GM03348 (cell line): ENCODE measurements at regions not wholly inside any gene's neighbourhood (a gene's known extent, or its start where the extent isn't known, plus 50 kb on each side); places are given as distances from the start of the nearest gene placed in this dataset.

ENCODE experiments used
- DNase-seq: peaks from one replicate; pipeline ENCODE4 v3.0.0; 2012; ENCODE audit warnings: low spot score

GRCh38 chr5:68452286-68452685 lies 236.7 kb downstream of the PIK3R1 start:
- DNase-seq: no peak

- DNase-seq: no peak
These were observed 238.6 kb downstream of the PIK3R1 start for GRCh38 chr5:68454172-68454571.

GRCh38 chr5:68454766-68455165 lies 239.2 kb downstream of the PIK3R1 start:
- no peak for DNase-seq

- no peak for DNase-seq
These were observed 239.7 kb downstream of the PIK3R1 start for GRCh38 chr5:68455216-68455615.

GRCh38 chr5:68456756-68457217 lies 241.2 kb downstream of the PIK3R1 start:
- peak; percentile 20 for DNase-seq

GRCh38 chr5:68457285-68457684 lies 241.7 kb downstream of the PIK3R1 start:
- DNase-seq: no peak

GRCh38 chr5:68458416-68459021 lies 243.0 kb downstream of the PIK3R1 start:
- no peak for DNase-seq

- no peak for DNase-seq
These were observed 243.7 kb downstream of the PIK3R1 start for GRCh38 chr5:68459093-68459809.

GRCh38 chr5:68459810-68460139 lies 244.2 kb downstream of the PIK3R1 start:
- DNase-seq: no peak

- peak; percentile 64 for DNase-seq
These were observed 244.7 kb downstream of the PIK3R1 start for GRCh38 chr5:68460147-68460798.

GRCh38 chr5:68463606-68464005 lies 248.1 kb downstream of the PIK3R1 start:
- DNase-seq: no peak

- DNase-seq: no peak
These were observed 248.9 kb downstream of the PIK3R1 start for GRCh38 chr5:68464424-68464823.

- DNase-seq: no peak
These were observed 249.6 kb downstream of the PIK3R1 start for GRCh38 chr5:68465133-68465532.

GRCh38 chr5:68465934-68466551 lies 250.5 kb downstream of the PIK3R1 start:
- DNase-seq: no peak

- no peak for DNase-seq
These were observed 251.7 kb downstream of the PIK3R1 start for GRCh38 chr5:68467208-68467607.

GRCh38 chr5:68467794-68468193 lies 252.2 kb downstream of the PIK3R1 start:
- DNase-seq: no peak

- DNase-seq: no peak
These were observed 252.8 kb downstream of the PIK3R1 start for GRCh38 chr5:68468322-68468721.

- DNase-seq: no peak
These were observed 260.0 kb downstream of the PIK3R1 start for GRCh38 chr5:68475476-68475983.

GRCh38 chr5:68476854-68477253 lies 261.3 kb downstream of the PIK3R1 start:
- no peak for DNase-seq

GRCh38 chr5:68478301-68479095 lies 262.9 kb downstream of the PIK3R1 start:
- DNase-seq: peak; percentile 58

- DNase-seq: no peak
These were observed 264.0 kb downstream of the PIK3R1 start for GRCh38 chr5:68479524-68479923.
